ENCODE measurements at regions not wholly inside any gene's neighbourhood (a gene's known extent, or its start where the extent isn't known, plus 50 kb on each side); places are given as distances from the start of the nearest gene placed in this dataset.

GRCh38 chr9:115522912-115523311, 405.0 kb upstream of the TNC start:
- TF ChIP-seq CTCF (conservative IDR thresholded peaks at IDR 0.05) = no peak
- H3K4me1 ChIP-seq (ENCODE audit: control insufficient read depth, insufficient read depth, low read length) = peaks cover 11% of the 10 kb centered on the region
- no peaks in the 10 kb centered on the region for H3K9me3 ChIP-seq (ENCODE audit: control insufficient read depth, low read length)
- H3K27ac ChIP-seq (ENCODE audit: low read depth, low read length) = no peak overlapping the region
- no peak overlapping the region for H3K9ac ChIP-seq (ENCODE audit: extremely low read depth, low read length, poor library complexity, severe bottlenecking)
- 76 to 78% methylated on average over 2 of the region's 3 CpGs for WGBS, 2 experiments (ENCODE audit: insufficient coverage in 1 of 2, insufficient read length in 1 of 2)
- no peak for DNase-seq
- no peaks in the 10 kb centered on the region for H3K36me3 ChIP-seq (ENCODE audit: control insufficient read depth, insufficient read depth, low read length)
- H3K27me3 ChIP-seq (ENCODE audit: control insufficient read depth, insufficient read depth, low read length, poor library complexity, severe bottlenecking) = peaks cover 5% of the 10 kb centered on the region
- Mint-ChIP-seq H3K4me3 (no peak overlapping the region), H3K4me1 (peaks cover 25% of the 10 kb centered on the region), H3K36me3 (ENCODE audit: low read depth) (no peaks in the 10 kb centered on the region), H3K27me3 (ENCODE audit: insufficient read depth) (no peaks in the 10 kb centered on the region), H3K27ac (no peak overlapping the region), H3K9me3 (no peaks in the 10 kb centered on the region)
- no peak overlapping the region for H3K4me3 ChIP-seq (ENCODE audit: low read length)

GRCh38 chr9:115524453-115525059, 406.6 kb upstream of the TNC start:
- Histone ChIP-seq H3K9ac (ENCODE audit: extremely low read depth, low read length, poor library complexity, severe bottlenecking) (no peak overlapping the region), H3K36me3 (ENCODE audit: control insufficient read depth, insufficient read depth, low read length) (no peaks in the 10 kb centered on the region), H3K9me3 (ENCODE audit: control insufficient read depth, low read length) (no peaks in the 10 kb centered on the region), H3K27ac (ENCODE audit: low read depth, low read length) (no peak overlapping the region), H3K4me1 (ENCODE audit: control insufficient read depth, insufficient read depth, low read length) (peaks cover 11% of the 10 kb centered on the region), H3K4me3 (ENCODE audit: low read length) (no peak overlapping the region), H3K27me3 (ENCODE audit: control insufficient read depth, insufficient read depth, low read length, poor library complexity, severe bottlenecking) (peaks cover under 1% of the 10 kb centered on the region)
- Mint-ChIP-seq H3K9me3 (peaks cover 2% of the 10 kb centered on the region), H3K27ac (no peak overlapping the region), H3K4me3 (no peak overlapping the region), H3K4me1 (peaks cover 25% of the 10 kb centered on the region), H3K36me3 (ENCODE audit: low read depth) (no peaks in the 10 kb centered on the region), H3K27me3 (ENCODE audit: insufficient read depth) (no peaks in the 10 kb centered on the region)
- peak; percentile 91 for TF ChIP-seq CTCF (conservative IDR thresholded peaks at IDR 0.05)
- DNase-seq = peak; percentile 72
- 56 to 80% methylated on average over 2 to 3 of the region's 3 CpGs for WGBS, 2 experiments (ENCODE audit: insufficient coverage in 1 of 2, insufficient read length in 1 of 2)

GRCh38 chr9:115525111-115526058, 407.4 kb upstream of the TNC start:
- Histone ChIP-seq H3K4me3 (ENCODE audit: low read length) (no peak overlapping the region), H3K36me3 (ENCODE audit: control insufficient read depth, insufficient read depth, low read length) (no peaks in the 10 kb centered on the region), H3K27ac (ENCODE audit: low read depth, low read length) (no peak overlapping the region), H3K9ac (ENCODE audit: extremely low read depth, low read length, poor library complexity, severe bottlenecking) (no peak overlapping the region), H3K9me3 (ENCODE audit: control insufficient read depth, low read length) (no peaks in the 10 kb centered on the region), H3K27me3 (ENCODE audit: control insufficient read depth, insufficient read depth, low read length, poor library complexity, severe bottlenecking) (no peaks in the 10 kb centered on the region), H3K4me1 (ENCODE audit: control insufficient read depth, insufficient read depth, low read length) (peaks cover 10% of the 10 kb centered on the region)
- no peak overlapping the region for H3K4me3 Mint-ChIP-seq
- H3K4me1 Mint-ChIP-seq = peaks cover 24% of the 10 kb centered on the region
- no peak overlapping the region for H3K27ac Mint-ChIP-seq
- H3K9me3 Mint-ChIP-seq = peaks cover 2% of the 10 kb centered on the region
- H3K27me3 Mint-ChIP-seq (ENCODE audit: insufficient read depth) = no peaks in the 10 kb centered on the region
- no peak for TF ChIP-seq CTCF (conservative IDR thresholded peaks at IDR 0.05)
- DNase-seq = no peak
- no peaks in the 10 kb centered on the region for H3K36me3 Mint-ChIP-seq (ENCODE audit: low read depth)
- WGBS, 2 experiments (ENCODE audit: insufficient coverage in 1 of 2, insufficient read length in 1 of 2) = 87 to 97% methylated on average over 3 to 7 of the region's 7 CpGs

All from endodermal cell (in vitro differentiated cells).